Transverse colon (tissue), 4 donors: ENCODE measurements at regions not wholly inside any gene's neighbourhood (a gene's known extent, or its start where the extent isn't known, plus 50 kb on each side); places are given as distances from the start of the nearest gene placed in this dataset.
"Not testable (repeated sequence)": the region's sequence is repeated elsewhere in the genome, so short reads cannot be mapped to it uniquely, and the experiment has no call there.

Source experiments
- DNase-seq: peaks from one replicate; pipeline ENCODE4 v3.0.0-alpha.2; 2019
- H3K27ac ChIP-seq, 4 donors: fragments of 200-600 bp; sonication (generic); 2 replicates each; pipeline ENCODE4 v1.5.1; 2016 to 2018; ENCODE audit warnings: inconsistent platforms in 4 of 4
- H3K27me3 ChIP-seq: fragments of 200-600 bp; sonication (generic); 2 replicates; pipeline ENCODE4 v1.5.1; 2017; ENCODE audit warnings: inconsistent platforms
- H3K36me3 ChIP-seq, 4 donors: fragments of 200-600 bp; sonication (generic); 2 replicates each; pipeline ENCODE4 v1.5.1; 2017 to 2019; ENCODE audit warnings: inconsistent platforms in 4 of 4
- H3K4me1 ChIP-seq, 4 donors: fragments of 200-600 bp; sonication (generic); 2 replicates each; pipeline ENCODE4 v1.5.1; 2017 to 2020; ENCODE audit warnings: inconsistent platforms in 4 of 4
- H3K4me3 ChIP-seq, 4 donors: fragments of 200-600 bp; sonication (generic); 1 replicate in 1 of 4; 2 replicates in 3 of 4; pipeline versions ENCODE4 v1.5.1 to v1.6.1; 2017 to 2019; ENCODE audit warnings: inconsistent platforms in 4 of 4
- H3K9me3 ChIP-seq, 2 donors: fragments of 200-600 bp; sonication (generic); 2 replicates each; pipeline ENCODE4 v1.5.1; 2017 to 2019; ENCODE audit warnings: inconsistent platforms in 2 of 2
- EP300 ChIP-seq: sonication (generic); formaldehyde crosslinking; IDR thresholded peaks from one replicate; pipeline ENCODE4 v1.6.1; 2017; ENCODE audit warnings: antibody characterized with exemption, low read depth
- POLR2A ChIP-seq: fragments of 450-650 bp; IDR thresholded peaks from one replicate; pipeline ENCODE4 v1.6.1; 2016; ENCODE audit warnings: antibody characterized with exemption, mild to moderate bottlenecking, moderate library complexity
- POLR2AphosphoS5 ChIP-seq, 3 donors: sonication (generic); formaldehyde crosslinking; IDR thresholded peaks; one replicate each; pipeline ENCODE4 v1.6.1; 2016; ENCODE audit warnings: antibody characterized with exemption in 3 of 3
- WGBS, 2 donors: methylation state at CpG; one replicate each; pipeline ENCODE4 v1.1.5; 2018; ENCODE audit warnings: low coverage in 1 of 2; 5-methylcytosine and 5-hydroxymethylcytosine counted together
- in situ Hi-C, 4 donors: fragments of 200-750 bp; cut with MboI; loops; one replicate each; pipeline versions ENCODE4 v1.15.0 to v1.15.1; 2017; ENCODE audit warnings: low sequenced_read_pairs in 3 of 4, low pct_ligation_motif_present in 1 of 4, low pct_unique_long_range_greater_than_20kb in 1 of 4
- intact Hi-C: fragments of 100-400 bp; cut with DNase I; formaldehyde crosslinking; loops from one replicate; pipeline ENCODE4 v1.15.1; 2023; ENCODE audit warnings: low total_unique reads
- TF ChIP-seq, protein P1 (sequence below), 5 experiments: fragments of 200-600 bp in 3 of 5; fragments of 450-650 bp in 2 of 5; sonication (generic) in 3 of 5; IDR thresholded peaks; 1 replicate in 2 of 5; 2 replicates in 3 of 5; pipeline ENCODE4 v1.5.1; 2016 to 2017; ENCODE audit warnings: antibody characterized with exemption in 5 of 5, inconsistent platforms in 3 of 5, mild to moderate bottlenecking in 2 of 5, moderate library complexity in 1 of 5

DNA sequence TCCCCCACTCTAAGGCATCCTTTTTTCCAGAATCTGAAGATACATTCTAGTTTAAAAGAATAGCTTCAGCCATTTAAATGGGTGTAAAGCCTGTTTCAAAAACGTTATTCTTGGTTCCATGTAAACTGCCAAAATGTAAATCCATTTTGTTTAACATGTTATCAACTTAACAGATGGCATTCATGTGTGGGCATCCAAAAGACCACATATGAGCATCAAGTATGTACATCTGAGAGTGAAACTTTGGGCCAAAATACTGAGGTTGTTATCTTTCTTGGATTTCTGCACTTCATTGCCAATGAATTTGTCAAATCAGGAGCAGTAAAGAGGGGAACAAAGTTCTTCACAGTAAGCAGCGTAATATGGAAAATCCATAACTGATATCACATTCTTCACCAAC is 395.4 kb downstream of the ZNF804A start:
- Histone ChIP-seq H3K4me3 (no peak overlapping the region), H3K27ac (no peak overlapping the region), H3K9me3 (peaks cover 0 to 3% of the 10 kb centered on the region in 2 donors), H3K27me3 (no peaks in the 10 kb centered on the region), H3K4me1 (no peaks in the 10 kb centered on the region), H3K36me3 (no peaks in the 10 kb centered on the region)
- in situ Hi-C loops (no loop called here), intact Hi-C loops (no loop called here)
- no peak for TF ChIP-seq POLR2AphosphoS5 (IDR thresholded peaks at IDR 0.05)
- 52 to 65% methylated on average over 2 of the region's 2 CpGs for WGBS, 2 donors
- no peak for DNase-seq

DNA sequence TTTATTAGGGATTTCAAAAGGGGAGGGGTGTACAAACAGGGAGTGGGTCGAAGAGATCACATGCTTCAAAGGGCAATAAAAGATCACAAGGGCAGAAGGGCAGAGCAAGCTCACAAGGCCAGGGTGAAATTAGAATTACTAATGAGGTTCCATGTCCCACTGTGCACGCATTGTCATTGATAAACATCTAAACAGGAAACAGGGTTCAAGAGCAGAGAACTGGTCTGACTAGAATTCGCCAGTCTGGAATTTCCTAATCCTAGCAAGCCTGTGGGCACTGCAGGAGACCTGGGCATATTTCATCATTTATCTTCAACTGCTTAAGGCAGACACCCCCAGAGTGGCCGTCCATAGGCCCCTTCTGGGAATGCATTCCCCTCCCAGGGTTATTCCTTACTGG is 408.2 kb downstream of the ZNF804A start:
- Histone ChIP-seq H3K27me3 (no peaks in the 10 kb centered on the region), H3K9me3 (peaks cover 0 to 9% of the 10 kb centered on the region in 2 donors), H3K4me3 (no peak overlapping the region), H3K4me1 (no peaks in the 10 kb centered on the region), H3K36me3 (no peaks in the 10 kb centered on the region), H3K27ac (no peak overlapping the region)
- in situ Hi-C loops = no loop called here
- no peak for DNase-seq
- TF ChIP-seq, protein P1, sequence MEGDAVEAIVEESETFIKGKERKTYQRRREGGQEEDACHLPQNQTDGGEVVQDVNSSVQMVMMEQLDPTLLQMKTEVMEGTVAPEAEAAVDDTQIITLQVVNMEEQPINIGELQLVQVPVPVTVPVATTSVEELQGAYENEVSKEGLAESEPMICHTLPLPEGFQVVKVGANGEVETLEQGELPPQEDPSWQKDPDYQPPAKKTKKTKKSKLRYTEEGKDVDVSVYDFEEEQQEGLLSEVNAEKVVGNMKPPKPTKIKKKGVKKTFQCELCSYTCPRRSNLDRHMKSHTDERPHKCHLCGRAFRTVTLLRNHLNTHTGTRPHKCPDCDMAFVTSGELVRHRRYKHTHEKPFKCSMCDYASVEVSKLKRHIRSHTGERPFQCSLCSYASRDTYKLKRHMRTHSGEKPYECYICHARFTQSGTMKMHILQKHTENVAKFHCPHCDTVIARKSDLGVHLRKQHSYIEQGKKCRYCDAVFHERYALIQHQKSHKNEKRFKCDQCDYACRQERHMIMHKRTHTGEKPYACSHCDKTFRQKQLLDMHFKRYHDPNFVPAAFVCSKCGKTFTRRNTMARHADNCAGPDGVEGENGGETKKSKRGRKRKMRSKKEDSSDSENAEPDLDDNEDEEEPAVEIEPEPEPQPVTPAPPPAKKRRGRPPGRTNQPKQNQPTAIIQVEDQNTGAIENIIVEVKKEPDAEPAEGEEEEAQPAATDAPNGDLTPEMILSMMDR (IDR thresholded peaks at IDR 0.05) = no peak
- TF ChIP-seq EP300 (no peak), POLR2A (no peak), POLR2AphosphoS5 (IDR thresholded peaks at IDR 0.05) (no peak)
- intact Hi-C loops = no loop called here
- 56% methylated on average over 4 of the region's 4 CpGs; no CpG with 5 or more reads in 1 of the 2 donors for WGBS, 2 donors

DNA sequence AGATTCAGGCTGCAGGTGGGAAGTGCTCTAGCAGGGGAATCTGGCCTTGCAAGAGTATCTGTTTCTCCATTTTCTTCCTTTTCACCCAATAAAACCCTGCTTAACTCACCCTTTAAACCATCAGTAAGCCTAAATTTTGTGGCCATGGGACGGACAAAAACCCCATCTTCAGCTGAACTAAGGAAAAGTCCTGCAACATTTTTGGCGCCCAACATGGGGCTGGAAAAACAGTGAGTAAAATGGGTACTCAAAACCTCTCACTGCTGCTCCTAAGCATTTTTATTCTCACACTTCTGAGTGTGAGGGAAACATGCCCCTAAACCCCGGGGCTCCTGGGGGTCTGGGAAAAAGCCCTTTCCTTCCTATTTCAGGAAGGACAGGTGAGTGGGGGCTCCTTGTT is 414.3 kb downstream of the ZNF804A start:
- H3K27me3 ChIP-seq = no peaks in the 10 kb centered on the region
- 83 to 93% methylated on average over 2 to 3 of the region's 3 CpGs for WGBS, 2 donors
- peaks cover 19 to 35% of the 10 kb centered on the region in 2 donors for H3K9me3 ChIP-seq
- no peaks in the 10 kb centered on the region for H3K4me1 ChIP-seq
- H3K4me3 ChIP-seq = no peak overlapping the region
- intact Hi-C loops (no loop called here), in situ Hi-C loops (no loop called here)
- H3K36me3 ChIP-seq = no peaks in the 10 kb centered on the region
- TF ChIP-seq, protein P1 (IDR thresholded peaks at IDR 0.05) = no peak
- TF ChIP-seq EP300 (no peak), POLR2AphosphoS5 (IDR thresholded peaks at IDR 0.05) (no peak), POLR2A (no peak)
- no peak overlapping the region for H3K27ac ChIP-seq
- DNase-seq = no peak

DNA sequence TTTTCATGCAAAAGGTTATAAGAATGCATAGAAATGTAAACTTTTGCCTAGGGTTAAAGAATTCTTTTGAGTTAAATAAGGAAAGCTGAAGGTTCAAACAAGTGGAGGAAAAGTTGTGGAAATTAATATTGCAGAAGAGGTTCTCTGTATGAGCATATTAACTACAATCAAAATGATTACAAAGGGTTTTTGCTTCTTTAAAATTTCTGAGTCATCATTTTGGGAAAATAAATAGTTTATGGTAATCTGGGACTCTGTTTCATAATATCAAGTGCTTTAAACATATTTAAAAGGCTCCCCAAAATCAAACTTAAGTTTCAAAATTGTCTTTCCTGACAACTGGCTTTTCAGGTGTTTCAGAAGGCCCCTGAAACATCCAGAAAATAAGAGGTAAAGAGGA is 415.7 kb downstream of the ZNF804A start:
- Histone ChIP-seq H3K27ac (no peak overlapping the region), H3K36me3 (no peaks in the 10 kb centered on the region), H3K4me1 (no peaks in the 10 kb centered on the region), H3K27me3 (no peaks in the 10 kb centered on the region), H3K4me3 (no peak overlapping the region), H3K9me3 (peaks cover 19 to 35% of the 10 kb centered on the region in 2 donors)
- in situ Hi-C loops = no loop called here
- no peak for DNase-seq
- intact Hi-C loops = no loop called here
- TF ChIP-seq POLR2AphosphoS5 (IDR thresholded peaks at IDR 0.05) (no peak), EP300 (no peak), POLR2A (no peak)
- TF ChIP-seq, protein P1 (IDR thresholded peaks at IDR 0.05) = no peak

DNA sequence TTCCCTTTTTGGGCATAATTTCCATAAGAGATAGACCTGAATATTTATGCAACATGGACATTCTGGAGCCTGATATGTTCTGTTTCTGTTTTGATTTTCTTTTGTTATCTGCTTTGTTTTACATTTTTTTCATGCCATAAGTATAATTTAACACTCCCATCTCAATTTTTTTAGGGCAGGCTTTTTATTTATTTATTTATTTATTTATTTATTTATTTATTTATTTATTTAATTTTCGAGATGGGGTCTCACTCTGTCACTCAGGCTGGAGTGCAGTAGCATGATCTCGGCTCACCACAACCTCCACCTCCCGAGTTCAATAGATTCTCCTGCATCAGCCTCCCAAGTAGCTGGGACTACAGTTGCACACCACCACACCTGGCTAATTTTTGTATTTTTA is 427.6 kb downstream of the ZNF804A start:
- intact Hi-C loops, DNase-seq, in situ Hi-C loops, H3K27me3 ChIP-seq, H3K27ac ChIP-seq, H3K4me1 ChIP-seq, H3K36me3 ChIP-seq, H3K4me3 ChIP-seq, H3K9me3 ChIP-seq: not testable (repeated sequence)
- WGBS, 2 donors = 71% methylated on average over 3 of the region's 3 CpGs; no CpG with 5 or more reads in 1 of the 2 donors
